Heart left ventricle (tissue), 16 donors: ENCODE measurements at regions not wholly inside any gene's neighbourhood (a gene's known extent, or its start where the extent isn't known, plus 50 kb on each side); places are given as distances from the start of the nearest gene placed in this dataset.

Source experiments
- ATAC-seq, 4 donors: fragments of 200-7000 bp; cut with Tn5 transposase; one replicate each; pipeline ENCODE4 v1.9.1; 2020 to 2022; ENCODE audit warnings: moderate library complexity in 4 of 4, mild to moderate bottlenecking in 3 of 4, moderate number of reproducible peaks in 1 of 4
- DNase-seq, 5 donors: peaks; one replicate each; pipeline ENCODE4 v3.0.0-alpha.2; 2020
- H3K27ac ChIP-seq, 12 donors: fragments of 200-600 bp; sonication (generic) in 4 of 12; one replicate each; pipeline versions ENCODE4 v1.5.0 to v1.8.0; 2016 to 2022; ENCODE audit warnings: mild to moderate bottlenecking in 2 of 12
- H3K27me3 ChIP-seq, 9 donors: fragments of 200-600 bp; sonication (generic) in 2 of 9; one replicate each; pipeline versions ENCODE4 v1.5.1 to v1.8.0; 2016 to 2022; ENCODE audit warnings: mild to moderate bottlenecking in 3 of 9
- H3K36me3 ChIP-seq, 9 donors: fragments of 200-600 bp; sonication (generic) in 2 of 9; one replicate each; pipeline versions ENCODE4 v1.5.0 to v1.8.0; 2018 to 2022; ENCODE audit warnings: mild to moderate bottlenecking in 2 of 9
- H3K4me1 ChIP-seq, 12 donors: fragments of 200-600 bp; sonication (generic) in 4 of 12; one replicate each; pipeline versions ENCODE4 v1.5.0 to v1.8.0; 2016 to 2022; ENCODE audit warnings: mild to moderate bottlenecking in 3 of 12
- H3K4me3 ChIP-seq, 12 donors: fragments of 200-600 bp; sonication (generic) in 4 of 12; one replicate each; pipeline versions ENCODE4 v1.5.0 to v1.8.0; 2017 to 2022; ENCODE audit warnings: mild to moderate bottlenecking in 9 of 12, moderate library complexity in 4 of 12
- H3K9me3 ChIP-seq, 12 donors: fragments of 200-600 bp; sonication (generic) in 4 of 12; one replicate each; pipeline versions ENCODE4 v1.5.0 to v1.8.0; 2016 to 2022; ENCODE audit warnings: mild to moderate bottlenecking in 1 of 12
- POLR2A ChIP-seq, 2 donors: fragments of 450-650 bp; IDR thresholded peaks; one replicate each; pipeline ENCODE4 v1.6.1; 2017; ENCODE audit warnings: antibody characterized with exemption in 2 of 2, mild to moderate bottlenecking in 2 of 2, moderate library complexity in 2 of 2
- WGBS, 4 donors: extraction: QIAGEN DNeasy Blood & Tissue Kit in 2 of 4; methylation state at CpG; one replicate each; pipeline versions ENCODE4 v1.1.5 to v1.1.7; 2013 to 2018; 5-methylcytosine and 5-hydroxymethylcytosine counted together
- intact Hi-C, 10 donors: fragments of 100-400 bp; cut with DNase I; formaldehyde crosslinking; loops; one replicate each; pipeline versions ENCODE4 v1.11.1 to v1.14.2; 2022
- TF ChIP-seq, protein P1 (sequence below), 12 donors: fragments of 200-600 bp; sonication (generic) in 4 of 12; IDR thresholded peaks; one replicate each; pipeline versions ENCODE4 v1.5.0 to v1.8.0; 2018 to 2022; ENCODE audit warnings: antibody characterized with exemption in 12 of 12, mild to moderate bottlenecking in 5 of 12
- donor health status: ischemic (EF 13 %, LVEDD 7.1; RV severe dilation, severe dysfunction).
- donor health status: healthy with polysubstance abuse.
- donor health status: DM: no; HTN: yes; CAD: no.
- donor health status: DM: no; HTN: no; CAD: no.
- donor health status: ischemic (EF 25% LVEDD 6.9; RV normal size, moderate dysfunction).
- donor health status: ischemic (EF 25% LVEDD 5.7; RV mildly dilated, moderate dysfunction).
- donor health status: healthy.
- donor health status: DM: yes; HTN: yes; CAD: no.
- donor health status: ischemic (EF 35%, LVEDD 5.7; RV mildly dilated, moderate dysfunction).
- donor health status: nonischemic (EF 11% LVEDD 7.7; RV severe dilation, severe dysfunction).
- donor health status: DM: yes; HTN: yes; CAD: no.
- donor health status: PGD.
- donor health status: ischemic (EF 29% LVEDD 5.4; RV normal size, mild dysfunction).
- donor health status: nonischemic (EF 23%, LVEDD 6.1; RV moderate dilation, normal function).

DNA sequence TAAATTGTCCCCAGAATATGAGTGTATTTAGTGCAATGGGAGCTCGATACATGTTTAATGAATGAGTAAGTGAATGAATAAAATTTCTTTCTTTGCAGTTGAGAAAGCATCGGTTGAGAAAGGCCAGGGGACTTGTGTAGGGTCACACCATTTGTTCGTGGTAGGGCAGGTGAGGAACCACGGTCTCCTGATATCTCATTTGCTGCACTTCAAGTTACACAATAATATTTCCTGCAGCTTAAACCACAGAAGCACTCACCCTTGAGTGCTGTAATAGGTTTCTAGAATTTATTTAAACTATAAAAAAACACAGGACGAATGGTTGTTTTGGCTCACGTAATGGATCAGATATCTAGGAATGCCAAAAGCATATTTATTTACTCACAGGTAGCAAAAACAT is 429.8 kb downstream of the SPATA31D1 start:
- intact Hi-C loops = no loop called here
- TF ChIP-seq, protein P1, sequence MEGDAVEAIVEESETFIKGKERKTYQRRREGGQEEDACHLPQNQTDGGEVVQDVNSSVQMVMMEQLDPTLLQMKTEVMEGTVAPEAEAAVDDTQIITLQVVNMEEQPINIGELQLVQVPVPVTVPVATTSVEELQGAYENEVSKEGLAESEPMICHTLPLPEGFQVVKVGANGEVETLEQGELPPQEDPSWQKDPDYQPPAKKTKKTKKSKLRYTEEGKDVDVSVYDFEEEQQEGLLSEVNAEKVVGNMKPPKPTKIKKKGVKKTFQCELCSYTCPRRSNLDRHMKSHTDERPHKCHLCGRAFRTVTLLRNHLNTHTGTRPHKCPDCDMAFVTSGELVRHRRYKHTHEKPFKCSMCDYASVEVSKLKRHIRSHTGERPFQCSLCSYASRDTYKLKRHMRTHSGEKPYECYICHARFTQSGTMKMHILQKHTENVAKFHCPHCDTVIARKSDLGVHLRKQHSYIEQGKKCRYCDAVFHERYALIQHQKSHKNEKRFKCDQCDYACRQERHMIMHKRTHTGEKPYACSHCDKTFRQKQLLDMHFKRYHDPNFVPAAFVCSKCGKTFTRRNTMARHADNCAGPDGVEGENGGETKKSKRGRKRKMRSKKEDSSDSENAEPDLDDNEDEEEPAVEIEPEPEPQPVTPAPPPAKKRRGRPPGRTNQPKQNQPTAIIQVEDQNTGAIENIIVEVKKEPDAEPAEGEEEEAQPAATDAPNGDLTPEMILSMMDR (IDR thresholded peaks at IDR 0.05) = no peak
- no peak for TF ChIP-seq POLR2A (IDR thresholded peaks at IDR 0.05)
- Histone ChIP-seq H3K27me3 (no peaks in the 10 kb centered on the region), H3K9me3 (peaks cover 0 to 12% (median 0%) of the 10 kb centered on the region in 12 donors), H3K27ac (no peak overlapping the region), H3K4me3 (no peak overlapping the region), H3K4me1 (peaks cover 0 to 8% (median 0%) of the 10 kb centered on the region in 12 donors), H3K36me3 (no peaks in the 10 kb centered on the region)
- no peak for DNase-seq
- ATAC-seq = no peak
- WGBS, 4 donors = 69 to 82% (median 77%) methylated on average over 6 of the region's 6 CpGs

DNA sequence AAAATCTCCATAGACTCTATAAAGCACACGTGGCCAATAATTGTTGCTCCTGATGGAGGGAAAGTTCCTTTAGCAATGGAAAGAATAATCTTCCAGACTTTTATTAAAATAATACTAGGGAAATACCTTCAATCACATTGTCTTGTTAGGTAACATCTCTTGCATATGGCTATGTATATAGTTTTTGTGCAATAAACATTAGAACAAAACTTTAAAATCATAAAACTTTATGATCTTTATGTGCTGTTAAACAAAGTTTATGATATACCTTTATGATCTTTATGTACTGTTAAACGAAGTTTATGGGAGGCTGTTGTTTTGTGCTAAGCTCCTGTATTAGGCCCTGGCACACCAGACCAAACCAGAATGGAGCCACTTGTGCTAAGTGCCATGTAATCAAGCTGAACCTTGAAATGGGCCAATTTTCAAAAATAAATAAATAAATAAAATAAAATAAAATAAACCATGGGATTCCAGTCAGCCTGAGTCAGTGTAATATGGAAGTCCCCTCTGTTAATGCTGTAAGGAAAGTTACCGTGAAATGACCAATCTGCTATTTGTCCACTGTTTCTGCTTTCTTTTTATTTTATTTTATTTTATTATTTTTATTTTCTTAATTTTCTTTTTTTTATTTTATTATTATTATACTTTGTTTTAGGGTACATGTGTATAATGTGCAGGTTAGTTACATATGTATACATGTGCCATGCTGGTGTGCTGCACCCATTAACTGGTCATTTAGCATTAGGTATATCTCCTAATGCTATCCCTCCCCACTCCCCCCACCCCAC is 431.3 kb downstream of the SPATA31D1 start:
- ATAC-seq = no peak
- Histone ChIP-seq H3K4me1 (peaks cover 0 to 8% (median 0%) of the 10 kb centered on the region in 12 donors), H3K36me3 (no peaks in the 10 kb centered on the region), H3K27me3 (no peaks in the 10 kb centered on the region), H3K9me3 (peaks cover 0 to 4% (median 0%) of the 10 kb centered on the region in 12 donors), H3K4me3 (no peak overlapping the region), H3K27ac (no peak overlapping the region)
- intact Hi-C loops = no loop called here
- 82 to 89% (median 84%) methylated on average over 3 of the region's 3 CpGs for WGBS, 4 donors
- TF ChIP-seq, protein P1 (IDR thresholded peaks at IDR 0.05) = no peak
- TF ChIP-seq POLR2A (IDR thresholded peaks at IDR 0.05) = no peak
- no peak for DNase-seq

DNA sequence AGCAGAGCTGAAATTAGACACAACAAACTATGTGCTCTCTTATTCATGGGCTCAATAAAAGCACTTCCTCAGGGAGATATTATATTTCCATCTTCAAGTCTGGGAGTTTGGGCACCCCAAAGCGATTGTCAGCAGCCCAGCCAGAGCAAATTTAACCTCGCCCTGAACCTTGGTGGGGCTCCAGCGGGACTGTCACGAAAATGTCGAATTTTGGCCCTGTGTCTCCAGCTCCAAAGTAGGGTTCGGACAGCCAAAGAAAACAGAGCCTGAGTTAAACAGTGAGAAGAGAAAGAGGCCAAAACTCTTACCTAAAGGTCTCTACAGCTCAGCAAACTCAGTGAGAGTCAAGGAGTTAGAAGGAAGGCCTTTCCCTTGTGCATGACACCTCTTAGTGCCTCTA is 432.9 kb downstream of the SPATA31D1 start:
- no peak overlapping the region for H3K4me3 ChIP-seq
- H3K27me3 ChIP-seq = no peaks in the 10 kb centered on the region
- H3K27ac ChIP-seq = no peak overlapping the region
- H3K9me3 ChIP-seq = no peaks in the 10 kb centered on the region
- peak in 2 of 5 donors; percentile 33 to 40 for DNase-seq
- peak in 2 of 4 donors; percentile 33 to 36 for ATAC-seq
- no peaks in the 10 kb centered on the region for H3K36me3 ChIP-seq
- 41 to 59% (median 50%) methylated on average over 6 of the region's 6 CpGs for WGBS, 4 donors
- H3K4me1 ChIP-seq = peaks cover 0 to 8% (median 0%) of the 10 kb centered on the region in 12 donors
- intact Hi-C loops = no loop called here
- TF ChIP-seq, protein P1 (IDR thresholded peaks at IDR 0.05) = no peak
- TF ChIP-seq POLR2A (IDR thresholded peaks at IDR 0.05) = no peak

DNA sequence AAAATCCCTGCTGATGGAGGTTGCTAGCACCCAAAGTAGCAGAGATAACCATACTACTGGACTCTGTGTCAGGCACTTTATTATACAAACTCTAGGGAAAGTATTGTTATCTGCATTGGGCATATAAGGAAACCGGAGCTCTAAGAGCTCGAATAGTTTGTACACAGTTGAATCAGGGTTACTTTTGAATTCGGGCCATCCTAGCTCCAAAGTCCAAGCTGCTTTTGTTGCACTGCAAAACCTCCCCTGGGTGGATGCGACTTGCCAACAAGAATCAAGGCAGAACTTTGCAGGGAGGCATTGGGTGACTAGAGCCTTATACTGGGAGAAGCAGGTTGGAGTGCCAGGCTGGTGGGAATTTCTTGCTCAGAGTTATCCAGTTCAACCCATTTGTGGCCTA is 435.1 kb downstream of the SPATA31D1 start:
- intact Hi-C loops = no loop called here
- TF ChIP-seq, protein P1 (IDR thresholded peaks at IDR 0.05) = no peak
- TF ChIP-seq POLR2A (IDR thresholded peaks at IDR 0.05) = no peak
- whole genome bisulfite sequencing, 4 donors = 82 to 88% (median 85%) methylated on average over 4 of the region's 4 CpGs
- Histone ChIP-seq H3K9me3 (no peaks in the 10 kb centered on the region), H3K27me3 (no peaks in the 10 kb centered on the region), H3K27ac (no peak overlapping the region), H3K4me1 (peaks cover 0 to 8% (median 0%) of the 10 kb centered on the region in 12 donors), H3K36me3 (no peaks in the 10 kb centered on the region), H3K4me3 (no peak overlapping the region)
- DNase-seq (no peak), ATAC-seq (no peak)
